ENCODE measurements at regions not wholly inside any gene's neighbourhood (a gene's known extent, or its start where the extent isn't known, plus 50 kb on each side); places are given as distances from the start of the nearest gene placed in this dataset.

DNA sequence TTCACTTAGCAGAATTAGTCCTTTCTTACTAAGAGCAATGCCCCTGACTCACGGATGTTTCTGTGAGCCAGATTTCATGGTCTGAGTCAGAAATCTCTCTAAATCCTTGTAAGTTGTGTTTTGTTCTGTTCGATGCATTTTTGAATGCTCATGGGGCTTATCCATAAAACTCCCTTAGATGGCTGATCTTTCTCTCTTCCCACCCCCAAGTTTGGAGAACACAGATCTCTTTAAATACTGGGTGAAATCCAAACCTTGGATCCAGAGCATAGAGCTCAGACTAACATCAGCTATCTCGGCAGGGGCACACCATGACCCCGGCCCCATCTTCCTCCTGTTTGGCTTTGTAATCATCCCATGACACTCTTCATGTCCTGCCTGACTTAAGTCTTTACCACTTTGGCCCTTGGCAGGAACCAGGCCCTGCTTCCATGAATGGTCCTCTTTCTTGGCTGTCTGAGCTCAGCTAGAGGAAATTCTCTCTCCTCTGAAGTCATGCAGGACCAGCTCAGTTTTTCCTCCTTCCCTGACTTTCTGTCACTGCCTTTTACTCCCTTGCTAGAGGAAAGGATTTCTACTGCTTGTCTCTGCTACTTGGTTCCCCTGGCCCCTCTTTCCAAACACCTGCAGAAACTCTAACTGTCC lies 120.4 kb upstream of the RAB11FIP2 start:
- ChIA-PET CTCF (no interaction called here), POLR2A (no interaction called here)
- H3K9me3 ChIP-seq (ENCODE audit: control insufficient read depth, insufficient read depth, low read length) = peaks cover 2% of the 10 kb centered on the region; the same call in 1 of the 2 replicates
- H3K27ac ChIP-seq (ENCODE audit: low read depth, low read length) = no peak overlapping the region
- no peak overlapping the region for H3K4me3 ChIP-seq (ENCODE audit: low read depth, low read length)
- DNase-seq (ENCODE audit: low read depth, low spot score) = no peak
- no peaks in the 10 kb centered on the region for H3K27me3 ChIP-seq (ENCODE audit: control insufficient read depth, insufficient read depth, low read length)
- TF ChIP-seq, protein P1, sequence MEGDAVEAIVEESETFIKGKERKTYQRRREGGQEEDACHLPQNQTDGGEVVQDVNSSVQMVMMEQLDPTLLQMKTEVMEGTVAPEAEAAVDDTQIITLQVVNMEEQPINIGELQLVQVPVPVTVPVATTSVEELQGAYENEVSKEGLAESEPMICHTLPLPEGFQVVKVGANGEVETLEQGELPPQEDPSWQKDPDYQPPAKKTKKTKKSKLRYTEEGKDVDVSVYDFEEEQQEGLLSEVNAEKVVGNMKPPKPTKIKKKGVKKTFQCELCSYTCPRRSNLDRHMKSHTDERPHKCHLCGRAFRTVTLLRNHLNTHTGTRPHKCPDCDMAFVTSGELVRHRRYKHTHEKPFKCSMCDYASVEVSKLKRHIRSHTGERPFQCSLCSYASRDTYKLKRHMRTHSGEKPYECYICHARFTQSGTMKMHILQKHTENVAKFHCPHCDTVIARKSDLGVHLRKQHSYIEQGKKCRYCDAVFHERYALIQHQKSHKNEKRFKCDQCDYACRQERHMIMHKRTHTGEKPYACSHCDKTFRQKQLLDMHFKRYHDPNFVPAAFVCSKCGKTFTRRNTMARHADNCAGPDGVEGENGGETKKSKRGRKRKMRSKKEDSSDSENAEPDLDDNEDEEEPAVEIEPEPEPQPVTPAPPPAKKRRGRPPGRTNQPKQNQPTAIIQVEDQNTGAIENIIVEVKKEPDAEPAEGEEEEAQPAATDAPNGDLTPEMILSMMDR (IDR thresholded peaks at IDR 0.05; ENCODE audit: low read depth, low read length) = no peak

DNA sequence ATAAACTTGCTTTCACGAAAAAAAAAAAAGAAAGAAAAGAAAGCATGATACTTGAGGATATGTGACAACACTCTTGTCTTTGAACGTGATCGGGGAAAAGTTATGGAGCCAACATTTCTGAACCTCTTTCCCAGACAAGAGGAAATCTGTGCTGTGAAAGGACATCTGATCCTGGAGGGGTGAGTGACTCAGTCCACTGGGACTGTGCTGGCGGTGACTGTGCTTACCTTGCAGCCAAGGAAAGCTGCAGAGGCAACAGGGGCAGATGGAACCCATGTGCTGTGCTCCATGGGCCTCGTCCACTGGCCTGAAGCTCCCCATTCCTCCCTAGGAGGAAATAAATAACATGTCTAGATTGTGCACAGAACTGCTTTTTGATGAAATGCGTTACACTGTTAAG lies 116.5 kb upstream of the RAB11FIP2 start:
- H3K27me3 ChIP-seq (ENCODE audit: control insufficient read depth, insufficient read depth, low read length) = no peaks in the 10 kb centered on the region
- H3K9me3 ChIP-seq (ENCODE audit: control insufficient read depth, insufficient read depth, low read length) = peaks cover 2% of the 10 kb centered on the region; the same call in 1 of the 2 replicates
- TF ChIP-seq, protein P1 (IDR thresholded peaks at IDR 0.05; ENCODE audit: low read depth, low read length) = no peak
- H3K4me3 ChIP-seq (ENCODE audit: low read depth, low read length) = no peak overlapping the region
- ChIA-PET CTCF (no interaction called here), POLR2A (no interaction called here)
- no peak overlapping the region for H3K27ac ChIP-seq (ENCODE audit: low read depth, low read length)
- no peak for DNase-seq (ENCODE audit: low read depth, low spot score)

DNA sequence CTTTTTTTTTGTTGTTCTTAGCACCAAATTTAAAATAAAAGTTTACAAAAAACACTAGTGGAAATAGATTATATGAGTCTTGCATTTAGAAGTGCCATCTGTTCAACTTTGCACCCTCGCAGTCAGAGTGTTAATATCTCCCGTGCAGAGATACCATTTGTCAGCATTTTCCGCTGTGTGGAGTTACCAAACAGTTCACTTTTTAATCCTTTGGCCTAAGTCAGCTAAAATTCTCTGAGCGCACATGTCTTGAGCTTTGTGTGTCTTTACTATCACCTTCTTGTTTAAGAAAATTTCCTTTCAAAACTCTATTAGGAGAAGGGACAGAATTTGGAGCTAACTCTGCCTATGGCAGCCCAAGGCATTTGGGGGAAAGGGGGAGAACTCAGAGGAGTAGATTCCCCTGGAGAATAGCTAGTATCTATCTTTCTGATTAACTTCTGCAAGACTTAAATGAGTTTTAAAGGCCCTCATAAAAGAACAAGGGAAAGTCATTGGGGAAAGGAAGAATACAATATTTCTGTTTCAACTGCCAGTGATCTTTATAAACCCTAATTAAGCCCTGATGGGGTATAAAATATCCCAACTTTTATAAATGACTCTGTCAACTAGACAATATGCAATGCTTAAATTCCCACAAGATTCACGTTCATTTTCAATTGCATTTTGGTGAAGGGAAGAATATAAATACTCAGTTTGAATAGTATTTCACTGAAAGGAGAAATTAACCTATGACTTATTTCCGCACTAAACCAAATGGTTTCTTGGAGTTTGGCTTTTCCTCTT lies 114.9 kb upstream of the RAB11FIP2 start:
- H3K4me3 ChIP-seq (ENCODE audit: low read depth, low read length) = no peak overlapping the region
- TF ChIP-seq, protein P1 (IDR thresholded peaks at IDR 0.05; ENCODE audit: low read depth, low read length) = no peak
- ChIA-PET CTCF (no interaction called here), POLR2A (no interaction called here)
- H3K27me3 ChIP-seq (ENCODE audit: control insufficient read depth, insufficient read depth, low read length) = no peaks in the 10 kb centered on the region
- no peak overlapping the region for H3K27ac ChIP-seq (ENCODE audit: low read depth, low read length)
- peaks cover 2% of the 10 kb centered on the region; the same call in 1 of the 2 replicates for H3K9me3 ChIP-seq (ENCODE audit: control insufficient read depth, insufficient read depth, low read length)
- no peak for DNase-seq (ENCODE audit: low read depth, low spot score)

DNA sequence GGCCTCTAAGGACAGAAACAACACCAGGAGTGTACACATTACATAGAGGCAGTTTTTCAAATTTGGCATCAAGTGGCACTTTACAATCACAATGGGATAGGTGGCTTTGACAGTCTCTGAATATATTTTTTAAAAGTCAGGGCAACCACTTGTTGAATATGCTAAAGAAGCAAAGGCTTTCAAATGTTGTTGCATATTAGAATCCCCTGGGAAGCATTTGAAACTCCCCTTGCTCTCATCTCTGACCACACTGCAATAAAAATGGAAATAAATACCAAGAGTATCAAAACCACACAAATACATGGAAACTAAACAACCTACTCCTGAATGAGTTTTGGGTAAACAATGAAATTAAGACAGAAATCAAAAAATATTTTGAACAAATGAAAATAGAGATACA lies 106.5 kb upstream of the RAB11FIP2 start:
- Histone ChIP-seq H3K27me3 (ENCODE audit: control insufficient read depth, insufficient read depth, low read length) (no peaks in the 10 kb centered on the region), H3K27ac (ENCODE audit: low read depth, low read length) (no peak overlapping the region), H3K9me3 (ENCODE audit: control insufficient read depth, insufficient read depth, low read length) (no peaks in the 10 kb centered on the region), H3K4me3 (ENCODE audit: low read depth, low read length) (no peak overlapping the region)
- ChIA-PET POLR2A (no interaction called here), CTCF (no interaction called here)
- TF ChIP-seq, protein P1 (IDR thresholded peaks at IDR 0.05; ENCODE audit: low read depth, low read length) = no peak
- DNase-seq (ENCODE audit: low read depth, low spot score) = no peak

DNA sequence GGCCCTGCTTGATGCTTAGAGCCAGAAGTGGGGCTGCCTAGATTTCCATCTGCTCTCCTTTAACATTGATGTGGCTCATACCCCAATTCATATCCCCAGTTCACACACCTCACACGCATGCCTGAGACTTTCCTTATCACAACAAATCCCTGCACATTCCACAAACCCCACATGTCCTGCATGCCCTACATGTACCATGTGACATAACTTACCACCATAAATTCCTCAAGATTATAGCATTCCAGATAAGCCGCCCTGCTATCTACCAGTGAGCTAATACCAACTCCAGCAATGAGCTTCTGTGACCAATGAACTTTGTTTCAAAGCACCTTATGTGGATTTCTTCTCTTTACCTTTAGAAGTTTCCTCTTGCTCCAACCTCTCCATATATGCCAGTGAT lies 104.7 kb upstream of the RAB11FIP2 start:
- CTCF ChIA-PET = no interaction called here
- no peaks in the 10 kb centered on the region for H3K27me3 ChIP-seq (ENCODE audit: control insufficient read depth, insufficient read depth, low read length)
- no peak for DNase-seq (ENCODE audit: low read depth, low spot score)
- H3K4me3 ChIP-seq (ENCODE audit: low read depth, low read length) = no peak overlapping the region
- H3K27ac ChIP-seq (ENCODE audit: low read depth, low read length) = no peak overlapping the region
- TF ChIP-seq, protein P1 (IDR thresholded peaks at IDR 0.05; ENCODE audit: low read depth, low read length) = no peak
- no peaks in the 10 kb centered on the region for H3K9me3 ChIP-seq (ENCODE audit: control insufficient read depth, insufficient read depth, low read length)
- POLR2A ChIA-PET = no interaction called here

All from AG04450 (cell line).